ENCODE measurements at regions not wholly inside any gene's neighbourhood (a gene's known extent, or its start where the extent isn't known, plus 50 kb on each side); places are given as distances from the start of the nearest gene placed in this dataset.
"Not testable (repeated sequence)": the region's sequence is repeated elsewhere in the genome, so short reads cannot be mapped to it uniquely, and the experiment has no call there.

- Mint-ChIP-seq H3K9me3 (no peaks in the 10 kb centered on the region), H3K27me3 (ENCODE audit: low read depth) (no peaks in the 10 kb centered on the region), H3K4me3 (no peak overlapping the region), H3K4me1 (no peaks in the 10 kb centered on the region), H3K27ac (no peak overlapping the region), H3K36me3 (ENCODE audit: low read depth) (no peaks in the 10 kb centered on the region)
- TF ChIP-seq CTCF (IDR thresholded peaks at IDR 0.05; ENCODE audit: unreplicated experiment in 3 of 3) = no peak
Measured at GRCh38 chr5:101535626-101536025, 632.5 kb upstream of the ST8SIA4 start.

DNA sequence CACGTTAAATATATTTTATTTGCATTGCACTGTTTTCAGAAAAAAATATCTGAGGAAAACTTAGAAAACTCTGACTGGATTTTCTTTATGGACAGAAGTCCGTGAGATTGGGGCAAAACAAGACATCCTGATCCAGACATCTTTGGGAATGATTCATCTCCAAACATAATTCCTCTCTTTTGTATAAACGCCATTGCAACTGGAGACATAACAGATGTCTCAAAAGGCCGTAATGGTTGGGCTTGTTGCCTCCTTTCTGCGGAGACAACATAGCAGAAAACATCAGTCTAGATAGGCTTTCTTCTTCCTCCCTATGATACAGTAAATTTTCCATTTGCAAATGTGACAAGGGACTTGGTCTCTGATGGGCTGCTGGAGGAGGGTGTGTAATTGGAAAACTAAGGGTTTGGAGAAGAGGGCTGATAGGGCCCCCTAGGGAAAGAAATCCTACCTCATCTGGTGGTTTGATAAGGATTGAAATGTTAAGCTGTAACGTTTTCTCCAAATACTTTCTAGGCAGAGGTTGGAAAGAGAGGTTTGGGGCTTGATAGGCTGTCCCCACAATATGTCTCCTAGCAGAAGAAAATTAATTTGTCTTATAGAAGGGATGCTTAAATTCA is 631.5 kb upstream of the ST8SIA4 start:
- Mint-ChIP-seq H3K27ac (no peak overlapping the region), H3K4me1 (no peaks in the 10 kb centered on the region), H3K36me3 (ENCODE audit: low read depth) (no peaks in the 10 kb centered on the region), H3K4me3 (no peak overlapping the region), H3K27me3 (ENCODE audit: low read depth) (no peaks in the 10 kb centered on the region), H3K9me3 (no peaks in the 10 kb centered on the region)
- TF ChIP-seq CTCF (IDR thresholded peaks at IDR 0.05; ENCODE audit: unreplicated experiment in 3 of 3) = no peak

DNA sequence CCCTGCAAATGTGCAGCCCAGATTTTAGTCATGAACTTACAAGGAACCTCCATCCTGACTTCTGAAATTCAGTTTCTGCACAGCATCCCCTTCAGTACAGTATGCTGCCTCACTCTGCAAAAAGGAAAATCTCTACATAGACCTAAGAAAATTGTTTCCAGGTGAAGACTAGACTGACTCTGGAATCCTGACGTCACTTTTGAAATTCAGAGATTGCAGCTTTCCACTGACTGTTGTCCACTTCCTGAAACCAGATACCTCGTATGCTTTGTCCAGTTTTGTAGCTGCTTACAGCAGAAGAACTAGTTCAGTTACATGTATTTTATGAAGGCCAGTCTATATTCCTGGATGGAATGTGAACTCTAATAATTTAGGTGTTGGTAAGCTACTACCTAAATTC is 629.3 kb upstream of the ST8SIA4 start:
- Mint-ChIP-seq H3K36me3 (ENCODE audit: low read depth) (no peaks in the 10 kb centered on the region), H3K4me3 (no peak overlapping the region), H3K4me1 (no peaks in the 10 kb centered on the region), H3K27ac (no peak overlapping the region), H3K27me3 (ENCODE audit: low read depth) (no peaks in the 10 kb centered on the region), H3K9me3 (peaks cover 10% of the 10 kb centered on the region)
- no peak for TF ChIP-seq CTCF (IDR thresholded peaks at IDR 0.05; ENCODE audit: unreplicated experiment in 3 of 3)

GRCh38 chr5:101531026-101531425 is 627.9 kb upstream of the ST8SIA4 start:
- H3K4me3 Mint-ChIP-seq = no peak overlapping the region
- no peaks in the 10 kb centered on the region for H3K4me1 Mint-ChIP-seq
- no peaks in the 10 kb centered on the region for H3K36me3 Mint-ChIP-seq (ENCODE audit: low read depth)
- no peak for TF ChIP-seq CTCF (IDR thresholded peaks at IDR 0.05; ENCODE audit: unreplicated experiment in 3 of 3)
- peaks cover 16% of the 10 kb centered on the region for H3K9me3 Mint-ChIP-seq
- no peak overlapping the region for H3K27ac Mint-ChIP-seq
- H3K27me3 Mint-ChIP-seq (ENCODE audit: low read depth) = no peaks in the 10 kb centered on the region

- not testable (repeated sequence) for H3K27me3 Mint-ChIP-seq (ENCODE audit: low read depth); H3K27ac Mint-ChIP-seq; H3K36me3 Mint-ChIP-seq (ENCODE audit: low read depth); H3K4me3 Mint-ChIP-seq; H3K4me1 Mint-ChIP-seq
- H3K9me3 Mint-ChIP-seq = peaks cover 16% of the 10 kb centered on the region
Measured at GRCh38 chr5:101529094-101529493, 626.0 kb upstream of the ST8SIA4 start.

DNA sequence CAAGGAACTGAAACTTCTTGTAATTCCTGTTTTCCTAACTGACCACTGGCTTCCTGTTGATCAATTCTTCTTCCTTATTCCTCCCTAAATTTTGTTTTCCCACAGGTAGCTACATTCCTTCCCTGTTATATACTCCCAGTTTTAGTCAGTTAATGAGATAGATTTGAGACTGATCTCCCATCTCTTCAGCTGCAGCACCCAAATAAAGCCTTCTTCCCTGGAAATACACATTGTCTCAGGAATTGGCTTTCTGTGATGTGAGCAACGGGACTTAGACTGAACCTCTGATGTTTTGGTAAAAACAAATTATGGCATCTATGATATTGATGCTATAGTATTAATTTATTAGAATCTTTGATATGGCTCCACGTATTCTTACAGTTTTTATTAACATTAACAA is 617.3 kb upstream of the ST8SIA4 start:
- Mint-ChIP-seq H3K36me3 (ENCODE audit: low read depth) (no peaks in the 10 kb centered on the region), H3K4me1 (peaks cover 4% of the 10 kb centered on the region), H3K4me3 (no peak overlapping the region), H3K9me3 (peaks cover 5% of the 10 kb centered on the region), H3K27ac (no peak overlapping the region), H3K27me3 (ENCODE audit: low read depth) (no peaks in the 10 kb centered on the region)
- TF ChIP-seq CTCF (IDR thresholded peaks at IDR 0.05; ENCODE audit: unreplicated experiment in 3 of 3) = no peak
